SK-N-SH (cell line): ENCODE measurements at regions not wholly inside any gene's neighbourhood (a gene's known extent, or its start where the extent isn't known, plus 50 kb on each side); places are given as distances from the start of the nearest gene placed in this dataset.

Experiments
- JUND ChIP-seq: IDR thresholded peaks from 2 replicates; pipeline ENCODE4 v1.4.0; 2012
- POLR2AphosphoS5 ChIP-seq: IDR thresholded peaks from 2 replicates; pipeline ENCODE4 v1.6.1; 2012; ENCODE audit warnings: low read depth, low read length
- RAD21 ChIP-seq: IDR thresholded peaks from 2 replicates; pipeline ENCODE4 v1.6.1; 2012; ENCODE audit warnings: mild to moderate bottlenecking, low read length
- RCOR1 ChIP-seq: fragments of 150-350 bp; IDR thresholded peaks from 2 replicates; pipeline ENCODE4 v1.6.1; 2017; ENCODE audit warnings: antibody characterized with exemption, low read length
- SMC3 ChIP-seq: IDR thresholded peaks from 2 replicates; pipeline ENCODE4 v1.6.1; 2012; ENCODE audit warnings: low read depth, low read length, improper control_type of control experiment
- TEAD4 ChIP-seq: IDR thresholded peaks from 2 replicates; pipeline ENCODE4 v1.4.0; 2012; ENCODE audit warnings: mild to moderate bottlenecking, borderline replicate concordance; ENCODE audit not compliant: insufficient read depth
- TF ChIP-seq, protein P1 (sequence below): fragments of 200-600 bp; sonication (generic); IDR thresholded peaks from 2 replicates; pipeline ENCODE4 v1.6.1; 2017; ENCODE audit warnings: antibody characterized with exemption, mild to moderate bottlenecking, moderate library complexity
- TF ChIP-seq, protein P2 (sequence below): IDR thresholded peaks from 2 replicates; pipeline ENCODE4 v1.4.0; 2012; ENCODE audit warnings: low read depth, borderline replicate concordance
- TF ChIP-seq, protein P3 (sequence below): IDR thresholded peaks from 2 replicates; pipeline ENCODE4 v1.4.0; 2012; ENCODE audit warnings: low read depth
- TF ChIP-seq, protein P4 (sequence below): IDR thresholded peaks from 2 replicates; pipeline ENCODE4 v1.6.1; 2012; ENCODE audit warnings: mild to moderate bottlenecking, low read depth, low read length, moderate library complexity
- TF ChIP-seq, protein P5 (sequence below): fragments of 150-350 bp; IDR thresholded peaks from 2 replicates; pipeline ENCODE4 v1.6.1; 2016; ENCODE audit warnings: mild to moderate bottlenecking, low read depth, low read length

DNA sequence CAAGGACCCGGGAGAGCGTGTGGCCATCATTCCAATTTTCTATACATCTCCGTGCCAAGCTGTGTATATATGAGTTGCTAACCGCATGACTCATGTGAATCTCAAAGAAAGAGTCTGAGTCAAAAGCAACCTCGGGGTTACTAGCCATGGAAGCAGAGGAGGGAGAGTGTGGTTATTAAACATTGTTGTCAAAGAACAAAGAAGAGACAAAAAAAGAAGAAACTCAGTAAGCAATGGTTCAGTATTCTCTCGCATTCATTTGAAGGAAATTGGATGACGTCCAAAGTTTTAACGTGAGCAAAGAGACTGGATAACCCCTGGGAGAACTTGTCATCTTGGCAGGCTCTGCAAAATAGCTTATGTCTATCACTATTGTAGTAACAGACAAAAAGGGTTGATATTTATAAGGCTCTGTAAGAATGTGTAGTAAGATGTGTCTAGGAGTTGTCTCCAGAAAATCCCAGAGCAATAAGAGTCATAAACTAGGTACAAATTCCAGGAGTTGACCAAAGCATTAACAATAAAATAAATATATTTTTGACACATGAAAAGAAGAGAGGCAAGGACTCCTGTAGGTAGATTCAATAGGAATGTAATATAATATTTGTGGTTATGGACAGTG is 52.8 kb upstream of the GRM7 start:
- TF ChIP-seq, protein P1, sequence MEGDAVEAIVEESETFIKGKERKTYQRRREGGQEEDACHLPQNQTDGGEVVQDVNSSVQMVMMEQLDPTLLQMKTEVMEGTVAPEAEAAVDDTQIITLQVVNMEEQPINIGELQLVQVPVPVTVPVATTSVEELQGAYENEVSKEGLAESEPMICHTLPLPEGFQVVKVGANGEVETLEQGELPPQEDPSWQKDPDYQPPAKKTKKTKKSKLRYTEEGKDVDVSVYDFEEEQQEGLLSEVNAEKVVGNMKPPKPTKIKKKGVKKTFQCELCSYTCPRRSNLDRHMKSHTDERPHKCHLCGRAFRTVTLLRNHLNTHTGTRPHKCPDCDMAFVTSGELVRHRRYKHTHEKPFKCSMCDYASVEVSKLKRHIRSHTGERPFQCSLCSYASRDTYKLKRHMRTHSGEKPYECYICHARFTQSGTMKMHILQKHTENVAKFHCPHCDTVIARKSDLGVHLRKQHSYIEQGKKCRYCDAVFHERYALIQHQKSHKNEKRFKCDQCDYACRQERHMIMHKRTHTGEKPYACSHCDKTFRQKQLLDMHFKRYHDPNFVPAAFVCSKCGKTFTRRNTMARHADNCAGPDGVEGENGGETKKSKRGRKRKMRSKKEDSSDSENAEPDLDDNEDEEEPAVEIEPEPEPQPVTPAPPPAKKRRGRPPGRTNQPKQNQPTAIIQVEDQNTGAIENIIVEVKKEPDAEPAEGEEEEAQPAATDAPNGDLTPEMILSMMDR = no peak
- TF ChIP-seq POLR2AphosphoS5 = no peak
- TF ChIP-seq, protein P2, sequence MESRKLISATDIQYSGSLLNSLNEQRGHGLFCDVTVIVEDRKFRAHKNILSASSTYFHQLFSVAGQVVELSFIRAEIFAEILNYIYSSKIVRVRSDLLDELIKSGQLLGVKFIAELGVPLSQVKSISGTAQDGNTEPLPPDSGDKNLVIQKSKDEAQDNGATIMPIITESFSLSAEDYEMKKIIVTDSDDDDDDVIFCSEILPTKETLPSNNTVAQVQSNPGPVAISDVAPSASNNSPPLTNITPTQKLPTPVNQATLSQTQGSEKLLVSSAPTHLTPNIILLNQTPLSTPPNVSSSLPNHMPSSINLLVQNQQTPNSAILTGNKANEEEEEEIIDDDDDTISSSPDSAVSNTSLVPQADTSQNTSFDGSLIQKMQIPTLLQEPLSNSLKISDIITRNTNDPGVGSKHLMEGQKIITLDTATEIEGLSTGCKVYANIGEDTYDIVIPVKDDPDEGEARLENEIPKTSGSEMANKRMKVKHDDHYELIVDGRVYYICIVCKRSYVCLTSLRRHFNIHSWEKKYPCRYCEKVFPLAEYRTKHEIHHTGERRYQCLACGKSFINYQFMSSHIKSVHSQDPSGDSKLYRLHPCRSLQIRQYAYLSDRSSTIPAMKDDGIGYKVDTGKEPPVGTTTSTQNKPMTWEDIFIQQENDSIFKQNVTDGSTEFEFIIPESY = no peak
- TF ChIP-seq, protein P3, sequence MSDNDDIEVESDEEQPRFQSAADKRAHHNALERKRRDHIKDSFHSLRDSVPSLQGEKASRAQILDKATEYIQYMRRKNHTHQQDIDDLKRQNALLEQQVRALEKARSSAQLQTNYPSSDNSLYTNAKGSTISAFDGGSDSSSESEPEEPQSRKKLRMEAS = no peak
- TF ChIP-seq TEAD4 = no peak
- TF ChIP-seq, protein P4, sequence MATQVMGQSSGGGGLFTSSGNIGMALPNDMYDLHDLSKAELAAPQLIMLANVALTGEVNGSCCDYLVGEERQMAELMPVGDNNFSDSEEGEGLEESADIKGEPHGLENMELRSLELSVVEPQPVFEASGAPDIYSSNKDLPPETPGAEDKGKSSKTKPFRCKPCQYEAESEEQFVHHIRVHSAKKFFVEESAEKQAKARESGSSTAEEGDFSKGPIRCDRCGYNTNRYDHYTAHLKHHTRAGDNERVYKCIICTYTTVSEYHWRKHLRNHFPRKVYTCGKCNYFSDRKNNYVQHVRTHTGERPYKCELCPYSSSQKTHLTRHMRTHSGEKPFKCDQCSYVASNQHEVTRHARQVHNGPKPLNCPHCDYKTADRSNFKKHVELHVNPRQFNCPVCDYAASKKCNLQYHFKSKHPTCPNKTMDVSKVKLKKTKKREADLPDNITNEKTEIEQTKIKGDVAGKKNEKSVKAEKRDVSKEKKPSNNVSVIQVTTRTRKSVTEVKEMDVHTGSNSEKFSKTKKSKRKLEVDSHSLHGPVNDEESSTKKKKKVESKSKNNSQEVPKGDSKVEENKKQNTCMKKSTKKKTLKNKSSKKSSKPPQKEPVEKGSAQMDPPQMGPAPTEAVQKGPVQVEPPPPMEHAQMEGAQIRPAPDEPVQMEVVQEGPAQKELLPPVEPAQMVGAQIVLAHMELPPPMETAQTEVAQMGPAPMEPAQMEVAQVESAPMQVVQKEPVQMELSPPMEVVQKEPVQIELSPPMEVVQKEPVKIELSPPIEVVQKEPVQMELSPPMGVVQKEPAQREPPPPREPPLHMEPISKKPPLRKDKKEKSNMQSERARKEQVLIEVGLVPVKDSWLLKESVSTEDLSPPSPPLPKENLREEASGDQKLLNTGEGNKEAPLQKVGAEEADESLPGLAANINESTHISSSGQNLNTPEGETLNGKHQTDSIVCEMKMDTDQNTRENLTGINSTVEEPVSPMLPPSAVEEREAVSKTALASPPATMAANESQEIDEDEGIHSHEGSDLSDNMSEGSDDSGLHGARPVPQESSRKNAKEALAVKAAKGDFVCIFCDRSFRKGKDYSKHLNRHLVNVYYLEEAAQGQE = no peak
- no peak for TF ChIP-seq SMC3
- TF ChIP-seq RCOR1 = no peak
- TF ChIP-seq, protein P5, sequence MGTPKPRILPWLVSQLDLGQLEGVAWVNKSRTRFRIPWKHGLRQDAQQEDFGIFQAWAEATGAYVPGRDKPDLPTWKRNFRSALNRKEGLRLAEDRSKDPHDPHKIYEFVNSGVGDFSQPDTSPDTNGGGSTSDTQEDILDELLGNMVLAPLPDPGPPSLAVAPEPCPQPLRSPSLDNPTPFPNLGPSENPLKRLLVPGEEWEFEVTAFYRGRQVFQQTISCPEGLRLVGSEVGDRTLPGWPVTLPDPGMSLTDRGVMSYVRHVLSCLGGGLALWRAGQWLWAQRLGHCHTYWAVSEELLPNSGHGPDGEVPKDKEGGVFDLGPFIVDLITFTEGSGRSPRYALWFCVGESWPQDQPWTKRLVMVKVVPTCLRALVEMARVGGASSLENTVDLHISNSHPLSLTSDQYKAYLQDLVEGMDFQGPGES = no peak
- no peak for TF ChIP-seq RAD21
- no peak for TF ChIP-seq JUND
